ENCODE measurements at regions not wholly inside any gene's neighbourhood (a gene's known extent, or its start where the extent isn't known, plus 50 kb on each side); places are given as distances from the start of the nearest gene placed in this dataset.

DNA sequence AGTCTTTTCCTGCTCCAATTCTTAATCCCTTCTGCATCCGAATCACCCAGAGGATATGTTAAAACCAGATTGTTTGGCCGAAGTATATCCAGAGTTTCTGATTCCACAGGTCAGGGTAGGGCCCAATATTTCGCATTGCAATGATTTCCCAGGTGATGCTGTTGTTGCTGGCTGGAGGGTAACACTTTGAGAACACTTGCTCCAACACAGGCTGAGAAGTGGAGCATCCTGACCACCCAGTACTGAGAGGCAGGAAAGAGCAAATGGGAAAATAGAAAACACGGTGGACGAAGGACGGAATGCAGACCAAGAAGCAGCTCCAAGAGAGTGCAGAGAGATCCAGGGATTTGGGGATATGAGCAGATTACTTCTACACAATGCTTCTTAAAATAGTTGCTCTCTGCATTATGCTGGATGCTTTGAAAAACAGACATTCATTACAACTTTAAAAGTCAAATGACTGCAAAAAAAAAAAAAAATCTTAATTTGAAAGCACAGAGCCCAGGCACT is 362.2 kb upstream of the SLC14A2 start:
- no peak for TF ChIP-seq POLR2A (IDR thresholded peaks at IDR 0.05)
- TF ChIP-seq, protein P1, sequence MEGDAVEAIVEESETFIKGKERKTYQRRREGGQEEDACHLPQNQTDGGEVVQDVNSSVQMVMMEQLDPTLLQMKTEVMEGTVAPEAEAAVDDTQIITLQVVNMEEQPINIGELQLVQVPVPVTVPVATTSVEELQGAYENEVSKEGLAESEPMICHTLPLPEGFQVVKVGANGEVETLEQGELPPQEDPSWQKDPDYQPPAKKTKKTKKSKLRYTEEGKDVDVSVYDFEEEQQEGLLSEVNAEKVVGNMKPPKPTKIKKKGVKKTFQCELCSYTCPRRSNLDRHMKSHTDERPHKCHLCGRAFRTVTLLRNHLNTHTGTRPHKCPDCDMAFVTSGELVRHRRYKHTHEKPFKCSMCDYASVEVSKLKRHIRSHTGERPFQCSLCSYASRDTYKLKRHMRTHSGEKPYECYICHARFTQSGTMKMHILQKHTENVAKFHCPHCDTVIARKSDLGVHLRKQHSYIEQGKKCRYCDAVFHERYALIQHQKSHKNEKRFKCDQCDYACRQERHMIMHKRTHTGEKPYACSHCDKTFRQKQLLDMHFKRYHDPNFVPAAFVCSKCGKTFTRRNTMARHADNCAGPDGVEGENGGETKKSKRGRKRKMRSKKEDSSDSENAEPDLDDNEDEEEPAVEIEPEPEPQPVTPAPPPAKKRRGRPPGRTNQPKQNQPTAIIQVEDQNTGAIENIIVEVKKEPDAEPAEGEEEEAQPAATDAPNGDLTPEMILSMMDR (IDR thresholded peaks at IDR 0.05): no peak

All from right lobe of liver (tissue), 4 donors.